GM18907 (cell line): ENCODE measurements at regions not wholly inside any gene's neighbourhood (a gene's known extent, or its start where the extent isn't known, plus 50 kb on each side); places are given as distances from the start of the nearest gene placed in this dataset.

ENCODE experiments used
- ATAC-seq: cut with Tn5 transposase; IDR thresholded peaks from one replicate; pipeline ENCODE4 v1.9.1; 2021; ENCODE audit warnings: mild to moderate bottlenecking, moderate library complexity; ENCODE audit not compliant: unreplicated experiment

- no peak for ATAC-seq
Measured at GRCh38 chr10:78292250-78292981, 258.8 kb downstream of the RPS24 start.

- ATAC-seq: no peak
Measured at GRCh38 chr10:78292982-78293865, 259.6 kb downstream of the RPS24 start.

GRCh38 chr10:78295242-78295641, 261.6 kb downstream of the RPS24 start:
- ATAC-seq: no peak

GRCh38 chr10:78296785-78297184, 263.1 kb downstream of the RPS24 start:
- no peak for ATAC-seq

GRCh38 chr10:78297997-78298396, 264.3 kb downstream of the RPS24 start:
- no peak for ATAC-seq

- ATAC-seq: no peak
Measured at GRCh38 chr10:78298835-78299234, 265.2 kb downstream of the RPS24 start.

- no peak for ATAC-seq
Measured at GRCh38 chr10:78299851-78300468, 266.3 kb downstream of the RPS24 start.

- ATAC-seq: no peak
Measured at GRCh38 chr10:78300526-78300925, 266.9 kb downstream of the RPS24 start.

- ATAC-seq: no peak
Measured at GRCh38 chr10:78301481-78301880, 267.8 kb downstream of the RPS24 start.

- no peak for ATAC-seq
Measured at GRCh38 chr10:78301891-78302738, 268.5 kb downstream of the RPS24 start.

GRCh38 chr10:78302739-78302988, 269.0 kb downstream of the RPS24 start:
- ATAC-seq: no peak

- ATAC-seq: peak; percentile 86
Measured at GRCh38 chr10:78302989-78303854, 269.6 kb downstream of the RPS24 start.

GRCh38 chr10:78304091-78305045, 270.7 kb downstream of the RPS24 start:
- ATAC-seq: no peak

- no peak for ATAC-seq
Measured at GRCh38 chr10:78305311-78305710, 271.6 kb downstream of the RPS24 start.

- ATAC-seq: no peak
Measured at GRCh38 chr10:78306358-78306757, 272.7 kb downstream of the RPS24 start.

GRCh38 chr10:78307576-78307975, 273.9 kb downstream of the RPS24 start:
- ATAC-seq: no peak

- no peak for ATAC-seq
Measured at GRCh38 chr10:78309536-78310237, 276.0 kb downstream of the RPS24 start.

GRCh38 chr10:78310481-78311080, 276.9 kb downstream of the RPS24 start:
- no peak for ATAC-seq
